Osteoblast (primary cell): ENCODE measurements at regions not wholly inside any gene's neighbourhood (a gene's known extent, or its start where the extent isn't known, plus 50 kb on each side); places are given as distances from the start of the nearest gene placed in this dataset.

Experiments
- DNase-seq: peaks from one replicate; pipeline ENCODE4 v3.0.0; 2011; ENCODE audit warnings: low spot score, mixed read lengths; ENCODE audit not compliant: insufficient read length; ENCODE audit errors: missing footprints
- H2AFZ ChIP-seq: 2 replicates; pipeline ENCODE4 v1.6.0; 2011; ENCODE audit warnings: mild to moderate bottlenecking, low read length
- H3K27ac ChIP-seq: 2 replicates; pipeline ENCODE4 v1.5.1; 2011; ENCODE audit warnings: mild to moderate bottlenecking, low read depth, low read length, moderate library complexity
- H3K27me3 ChIP-seq: 2 replicates; pipeline ENCODE4 v1.6.0; 2012; ENCODE audit warnings: mild to moderate bottlenecking, control low read depth, inconsistent platforms, low read length, moderate library complexity; ENCODE audit not compliant: insufficient read depth
- H3K36me3 ChIP-seq: 2 replicates; pipeline ENCODE4 v1.5.1; 2011; ENCODE audit warnings: mild to moderate bottlenecking, low read length, control low read depth, moderate library complexity; ENCODE audit not compliant: insufficient read depth
- H3K4me1 ChIP-seq: 2 replicates; pipeline ENCODE4 v1.5.1; 2011; ENCODE audit warnings: mild to moderate bottlenecking, low read length, control low read depth, moderate library complexity; ENCODE audit not compliant: insufficient read depth
- H3K4me2 ChIP-seq: 2 replicates; pipeline ENCODE4 v1.6.0; 2011; ENCODE audit warnings: mild to moderate bottlenecking, low read length; ENCODE audit not compliant: insufficient read depth
- H3K4me3 ChIP-seq: fragments of 200-600 bp; sonication (generic); 3 replicates; pipeline ENCODE4 v1.5.1; 2012; ENCODE audit warnings: mild to moderate bottlenecking, low read length, inconsistent platforms; ENCODE audit not compliant: insufficient read depth
- H3K79me2 ChIP-seq: 2 replicates; pipeline ENCODE4 v1.6.0; 2012; ENCODE audit warnings: mild to moderate bottlenecking, low read length, control low read depth, inconsistent platforms; ENCODE audit not compliant: insufficient read depth
- H3K9me3 ChIP-seq: 2 replicates; pipeline ENCODE4 v1.5.1; 2011; ENCODE audit warnings: low read depth, low read length, control low read depth
- H4K20me1 ChIP-seq: 2 replicates; pipeline ENCODE4 v1.6.0; 2012; ENCODE audit warnings: mild to moderate bottlenecking, low read length, control low read depth; ENCODE audit not compliant: insufficient read depth
- CTCF ChIP-seq: IDR thresholded peaks from 2 replicates; pipeline ENCODE4 v1.5.1; 2011; ENCODE audit warnings: mild to moderate bottlenecking, low read depth, low read length, moderate library complexity; ENCODE audit errors: extremely low read depth

GRCh38 chr2:417006-417405 lies 129.1 kb upstream of the ALKAL2 start:
- Histone ChIP-seq H3K4me3 (no peak overlapping the region), H2AFZ (no peak overlapping the region), H3K36me3 (no peaks in the 10 kb centered on the region), H3K27me3 (no peaks in the 10 kb centered on the region), H3K4me2 (no peak overlapping the region), H3K27ac (no peak overlapping the region), H3K9me3 (peaks cover 3% of the 10 kb centered on the region), H3K4me1 (no peaks in the 10 kb centered on the region), H4K20me1 (no peaks in the 10 kb centered on the region), H3K79me2 (no peaks in the 10 kb centered on the region)
- DNase-seq, result no peak
- TF ChIP-seq CTCF, result no peak

GRCh38 chr2:415986-416610 lies 128.2 kb upstream of the ALKAL2 start:
- Histone ChIP-seq H3K27ac (no peak overlapping the region), H3K36me3 (no peaks in the 10 kb centered on the region), H3K79me2 (no peaks in the 10 kb centered on the region), H3K27me3 (no peaks in the 10 kb centered on the region), H3K4me1 (no peaks in the 10 kb centered on the region), H3K4me2 (no peak overlapping the region), H4K20me1 (no peaks in the 10 kb centered on the region), H3K9me3 (peaks cover 3% of the 10 kb centered on the region), H3K4me3 (no peak overlapping the region), H2AFZ (no peak overlapping the region)
- TF ChIP-seq CTCF, result no peak
- DNase-seq, result no peak

- Histone ChIP-seq H3K4me3 (no peak overlapping the region), H3K4me2 (no peak overlapping the region), H3K9me3 (peaks cover 1% of the 10 kb centered on the region), H3K4me1 (no peaks in the 10 kb centered on the region), H3K27ac (no peak overlapping the region), H3K79me2 (no peaks in the 10 kb centered on the region), H3K27me3 (no peaks in the 10 kb centered on the region), H4K20me1 (no peaks in the 10 kb centered on the region), H2AFZ (no peak overlapping the region), H3K36me3 (no peaks in the 10 kb centered on the region)
- no peak for DNase-seq
- no peak for TF ChIP-seq CTCF
Observed at GRCh38 chr2:409523-409922, 121.6 kb upstream of the ALKAL2 start.

GRCh38 chr2:407630-408029 lies 119.7 kb upstream of the ALKAL2 start:
- no peak overlapping the region for H3K4me2 ChIP-seq
- H3K79me2 ChIP-seq, result no peaks in the 10 kb centered on the region
- H3K9me3 ChIP-seq, result peaks cover 1% of the 10 kb centered on the region
- DNase-seq, result no peak
- H3K27ac ChIP-seq, result no peak overlapping the region
- no peaks in the 10 kb centered on the region for H3K36me3 ChIP-seq
- H3K27me3 ChIP-seq, result no peaks in the 10 kb centered on the region
- H3K4me3 ChIP-seq, result no peak overlapping the region
- no peak overlapping the region for H2AFZ ChIP-seq
- H4K20me1 ChIP-seq, result no peaks in the 10 kb centered on the region
- no peaks in the 10 kb centered on the region for H3K4me1 ChIP-seq
- TF ChIP-seq CTCF, result no peak
